ENCODE measurements at regions not wholly inside any gene's neighbourhood (a gene's known extent, or its start where the extent isn't known, plus 50 kb on each side); places are given as distances from the start of the nearest gene placed in this dataset.

- no peak for TF ChIP-seq CTCF (IDR thresholded peaks at IDR 0.05)
Observed at GRCh38 chr2:81181845-81182244, 877.3 kb upstream of the LRRTM1 start.

- no peak for TF ChIP-seq CTCF (IDR thresholded peaks at IDR 0.05)
Observed at GRCh38 chr2:81171447-81171846, 866.9 kb upstream of the LRRTM1 start.

GRCh38 chr2:81163583-81163982 lies 859.0 kb upstream of the LRRTM1 start:
- TF ChIP-seq CTCF (IDR thresholded peaks at IDR 0.05), result no peak

- TF ChIP-seq CTCF (IDR thresholded peaks at IDR 0.05), result no peak
Observed at GRCh38 chr2:81158505-81158904, 854.0 kb upstream of the LRRTM1 start.

GRCh38 chr2:81148323-81148722 lies 843.8 kb upstream of the LRRTM1 start:
- no peak for TF ChIP-seq CTCF (IDR thresholded peaks at IDR 0.05)

GRCh38 chr2:81136296-81136695 lies 831.7 kb upstream of the LRRTM1 start:
- no peak for TF ChIP-seq CTCF (IDR thresholded peaks at IDR 0.05)

GRCh38 chr2:81097361-81097760 lies 792.8 kb upstream of the LRRTM1 start:
- TF ChIP-seq CTCF (IDR thresholded peaks at IDR 0.05), result no peak

- no peak for TF ChIP-seq CTCF (IDR thresholded peaks at IDR 0.05)
Observed at GRCh38 chr2:81093031-81093430, 788.5 kb upstream of the LRRTM1 start.
